Neutrophil (primary cell): ENCODE measurements at regions not wholly inside any gene's neighbourhood (a gene's known extent, or its start where the extent isn't known, plus 50 kb on each side); places are given as distances from the start of the nearest gene placed in this dataset.

ENCODE experiments used
- H3K27ac ChIP-seq: fragments of 200-600 bp; sonication (generic); 2 replicates; pipeline ENCODE4 v1.5.1; 2016; ENCODE audit warnings: mild to moderate bottlenecking, moderate library complexity
- H3K27me3 ChIP-seq: fragments of 200-600 bp; sonication (generic); 2 replicates; pipeline ENCODE4 v1.6.0; 2016; ENCODE audit warnings: mild to moderate bottlenecking
- H3K36me3 ChIP-seq: fragments of 200-600 bp; sonication (generic); 2 replicates; pipeline ENCODE4 v1.5.1; 2017
- H3K4me1 ChIP-seq, 2 experiments: fragments of 200-600 bp in 1 of 2; sonication (generic) in 1 of 2; 1 replicate in 1 of 2; 2 replicates in 1 of 2; pipeline versions ENCODE4 v1.5.1 to v1.6.1; 2013 to 2016; ENCODE audit warnings: low read depth in 1 of 2, low read length in 1 of 2, mild to moderate bottlenecking in 1 of 2, moderate library complexity in 1 of 2; ENCODE audit not compliant: control insufficient read depth in 1 of 2, insufficient read depth in 1 of 2
- H3K4me3 ChIP-seq, 2 experiments: fragments of 200-600 bp in 1 of 2; sonication (generic) in 1 of 2; 1 replicate in 1 of 2; 2 replicates in 1 of 2; pipeline ENCODE4 v1.5.1; 2013 to 2016; ENCODE audit warnings: low read depth in 1 of 2, low read length in 1 of 2, mild to moderate bottlenecking in 1 of 2, moderate library complexity in 1 of 2
- H3K9me3 ChIP-seq: fragments of 200-600 bp; sonication (generic); 2 replicates; pipeline ENCODE4 v1.5.1; 2016
- CTCF ChIP-seq: fragments of 200-600 bp; sonication (generic); IDR thresholded peaks from 2 replicates; pipeline ENCODE4 v1.5.1; 2016; ENCODE audit warnings: antibody characterized with exemption

GRCh38 chr13:107665926-107666458, 549.3 kb downstream of the LIG4 start:
- Histone ChIP-seq H3K4me1 (no peaks in the 10 kb centered on the region), H3K27me3 (no peaks in the 10 kb centered on the region), H3K36me3 (no peaks in the 10 kb centered on the region), H3K27ac (no peak overlapping the region), H3K9me3 (no peaks in the 10 kb centered on the region), H3K4me3 (no peak overlapping the region)
- TF ChIP-seq CTCF, result no peak

GRCh38 chr13:107650081-107650701, 565.1 kb downstream of the LIG4 start:
- H3K4me3 ChIP-seq, result no peak overlapping the region
- no peaks in the 10 kb centered on the region for H3K4me1 ChIP-seq
- no peaks in the 10 kb centered on the region for H3K9me3 ChIP-seq
- H3K27ac ChIP-seq, result no peak overlapping the region
- TF ChIP-seq CTCF, result no peak
- no peaks in the 10 kb centered on the region for H3K27me3 ChIP-seq
- no peaks in the 10 kb centered on the region for H3K36me3 ChIP-seq

- Histone ChIP-seq H3K4me3 (no peak overlapping the region), H3K27me3 (no peaks in the 10 kb centered on the region), H3K27ac (no peak overlapping the region), H3K36me3 (no peaks in the 10 kb centered on the region), H3K4me1 (no peaks in the 10 kb centered on the region), H3K9me3 (no peaks in the 10 kb centered on the region)
- no peak for TF ChIP-seq CTCF
These were observed 566.3 kb downstream of the LIG4 start for GRCh38 chr13:107649079-107649478.

GRCh38 chr13:107644136-107644535, 571.2 kb downstream of the LIG4 start:
- no peak for TF ChIP-seq CTCF
- Histone ChIP-seq H3K4me3 (no peak overlapping the region), H3K4me1 (no peaks in the 10 kb centered on the region), H3K9me3 (no peaks in the 10 kb centered on the region), H3K27ac (no peak overlapping the region), H3K27me3 (no peaks in the 10 kb centered on the region), H3K36me3 (no peaks in the 10 kb centered on the region)

GRCh38 chr13:107643615-107644014, 571.7 kb downstream of the LIG4 start:
- no peaks in the 10 kb centered on the region for H3K36me3 ChIP-seq
- no peaks in the 10 kb centered on the region for H3K4me1 ChIP-seq
- no peak for TF ChIP-seq CTCF
- no peaks in the 10 kb centered on the region for H3K27me3 ChIP-seq
- H3K27ac ChIP-seq, result no peak overlapping the region
- H3K4me3 ChIP-seq, result no peak overlapping the region
- H3K9me3 ChIP-seq, result no peaks in the 10 kb centered on the region
